ENCODE measurements at regions not wholly inside any gene's neighbourhood (a gene's known extent, or its start where the extent isn't known, plus 50 kb on each side); places are given as distances from the start of the nearest gene placed in this dataset.

DNA sequence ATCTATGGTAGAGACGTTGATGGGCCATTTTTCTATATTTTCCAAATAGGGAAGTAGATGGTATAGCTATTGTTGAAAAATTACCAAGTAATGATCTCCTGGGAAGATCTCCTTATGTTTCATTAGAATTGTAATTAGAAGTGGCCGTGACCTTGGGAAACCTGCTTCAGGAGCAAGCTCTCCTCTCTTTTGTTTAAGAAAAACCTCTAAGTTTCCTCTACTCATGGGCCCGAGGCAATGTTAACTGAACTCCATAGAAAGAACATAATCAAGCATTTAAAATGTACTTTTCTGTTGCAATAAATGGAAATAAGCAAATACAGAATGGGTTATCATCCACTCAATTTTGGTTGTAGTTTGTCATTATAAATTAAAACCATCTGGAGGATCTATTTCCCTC is 511.2 kb upstream of the MDFIC2 start:
- no peak for TF ChIP-seq POLR2A (IDR thresholded peaks at IDR 0.05)
- no peak for TF ChIP-seq CTCF (IDR thresholded peaks at IDR 0.05)

All from Peyer's patch (tissue), 4 donors.